ENCODE measurements at regions not wholly inside any gene's neighbourhood (a gene's known extent, or its start where the extent isn't known, plus 50 kb on each side); places are given as distances from the start of the nearest gene placed in this dataset.

DNA sequence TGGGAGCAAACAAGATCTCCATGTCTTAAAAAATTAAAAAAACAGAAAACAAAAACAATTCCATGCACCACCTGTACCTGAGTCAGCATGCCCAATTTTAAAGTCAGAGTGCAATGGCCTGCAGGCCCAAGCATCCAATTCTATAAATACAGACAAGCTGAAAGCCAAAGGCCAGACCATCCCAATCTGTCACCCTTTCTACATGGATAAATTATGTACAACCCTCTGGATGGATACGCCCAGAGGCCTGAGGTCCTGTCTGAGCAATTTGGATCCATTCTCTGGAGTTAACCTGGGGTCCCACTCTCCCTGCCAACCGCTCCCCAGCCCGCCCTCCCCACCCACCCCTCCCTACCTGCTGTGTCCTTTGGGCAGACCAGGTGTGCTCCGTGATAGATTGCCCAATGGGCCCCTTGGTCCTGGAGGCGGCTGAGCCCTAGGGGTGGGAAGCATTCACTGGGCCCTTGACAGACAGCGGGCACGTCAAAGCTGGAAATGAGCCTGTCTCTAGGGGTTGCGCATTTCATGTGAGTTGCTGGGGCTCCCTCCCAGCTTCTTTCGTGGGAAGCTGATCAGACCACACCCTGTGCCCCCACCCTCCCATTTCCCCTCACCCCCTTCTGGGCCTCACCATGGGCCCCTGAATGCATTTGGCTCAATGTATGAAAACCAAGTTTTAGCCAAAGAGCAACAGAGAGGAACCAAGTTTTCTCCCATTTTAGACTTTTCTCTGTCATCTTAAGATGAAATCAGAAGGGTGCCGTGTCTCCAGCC lies 171.3 kb downstream of the BCL11B start:
- TF ChIP-seq NR3C1 (CRISPR knock-in tag; conservative IDR thresholded peaks at IDR 0.05; ENCODE audit: low read depth) (no peak), CREB1 (CRISPR knock-in tag; IDR thresholded peaks at IDR 0.05) (no peak), FOXK1 (CRISPR knock-in tag; IDR thresholded peaks at IDR 0.05) (no peak)
- TF ChIP-seq, protein P1, sequence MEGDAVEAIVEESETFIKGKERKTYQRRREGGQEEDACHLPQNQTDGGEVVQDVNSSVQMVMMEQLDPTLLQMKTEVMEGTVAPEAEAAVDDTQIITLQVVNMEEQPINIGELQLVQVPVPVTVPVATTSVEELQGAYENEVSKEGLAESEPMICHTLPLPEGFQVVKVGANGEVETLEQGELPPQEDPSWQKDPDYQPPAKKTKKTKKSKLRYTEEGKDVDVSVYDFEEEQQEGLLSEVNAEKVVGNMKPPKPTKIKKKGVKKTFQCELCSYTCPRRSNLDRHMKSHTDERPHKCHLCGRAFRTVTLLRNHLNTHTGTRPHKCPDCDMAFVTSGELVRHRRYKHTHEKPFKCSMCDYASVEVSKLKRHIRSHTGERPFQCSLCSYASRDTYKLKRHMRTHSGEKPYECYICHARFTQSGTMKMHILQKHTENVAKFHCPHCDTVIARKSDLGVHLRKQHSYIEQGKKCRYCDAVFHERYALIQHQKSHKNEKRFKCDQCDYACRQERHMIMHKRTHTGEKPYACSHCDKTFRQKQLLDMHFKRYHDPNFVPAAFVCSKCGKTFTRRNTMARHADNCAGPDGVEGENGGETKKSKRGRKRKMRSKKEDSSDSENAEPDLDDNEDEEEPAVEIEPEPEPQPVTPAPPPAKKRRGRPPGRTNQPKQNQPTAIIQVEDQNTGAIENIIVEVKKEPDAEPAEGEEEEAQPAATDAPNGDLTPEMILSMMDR (IDR thresholded peaks at IDR 0.05): no peak

All from WTC11 (cell line).